Esophagus muscularis mucosa (tissue), 4 donors: ENCODE measurements at regions not wholly inside any gene's neighbourhood (a gene's known extent, or its start where the extent isn't known, plus 50 kb on each side); places are given as distances from the start of the nearest gene placed in this dataset.

Experiments
- DNase-seq: peaks from one replicate; pipeline ENCODE4 v3.0.0-alpha.2; 2017; ENCODE audit errors: extremely low spot score
- H3K27ac ChIP-seq, 4 donors: fragments of 200-600 bp; sonication (generic); replicated peaks in 1 of 4; 1 replicate in 3 of 4; 2 replicates in 1 of 4; pipeline ENCODE4 v1.5.1; 2016 to 2019; ENCODE audit warnings: mild to moderate bottlenecking in 1 of 4
- H3K27me3 ChIP-seq, 4 donors: fragments of 200-600 bp; sonication (generic); one replicate each; pipeline versions ENCODE4 v1.5.1 to v1.6.0; 2016 to 2019
- H3K36me3 ChIP-seq, 4 donors: fragments of 200-600 bp; sonication (generic); one replicate each; pipeline ENCODE4 v1.5.1; 2016 to 2019
- H3K4me1 ChIP-seq, 4 donors: fragments of 200-600 bp; sonication (generic); one replicate each; pipeline ENCODE4 v1.5.1; 2016 to 2019
- H3K4me3 ChIP-seq, 4 donors: fragments of 200-600 bp; sonication (generic); 1 replicate in 2 of 4; 2 replicates in 2 of 4; pipeline ENCODE4 v1.5.1; 2016 to 2019; ENCODE audit warnings: mild to moderate bottlenecking in 4 of 4, moderate library complexity in 1 of 4
- H3K9me3 ChIP-seq, 4 donors: fragments of 200-600 bp; sonication (generic); 1 replicate in 3 of 4; 2 replicates in 1 of 4; pipeline ENCODE4 v1.5.1; 2016 to 2019
- EP300 ChIP-seq: sonication (generic); formaldehyde crosslinking; IDR thresholded peaks from one replicate; pipeline ENCODE4 v1.6.1; 2017; ENCODE audit warnings: antibody characterized with exemption
- POLR2A ChIP-seq: fragments of 450-650 bp; IDR thresholded peaks from one replicate; pipeline ENCODE4 v1.6.1; 2017; ENCODE audit warnings: antibody characterized with exemption, moderate library complexity, mild to moderate bottlenecking, low read depth
- POLR2AphosphoS5 ChIP-seq, 2 donors: sonication (generic); formaldehyde crosslinking; IDR thresholded peaks; one replicate each; pipeline ENCODE4 v1.6.1; 2017; ENCODE audit warnings: antibody characterized with exemption in 2 of 2
- WGBS: methylation state at CpG from one replicate; pipeline ENCODE4 v1.1.5; 2018; 5-methylcytosine and 5-hydroxymethylcytosine counted together
- intact Hi-C: fragments of 100-400 bp; cut with DNase I; formaldehyde crosslinking; loops from one replicate; pipeline ENCODE4 v1.15.1; 2023
- TF ChIP-seq, protein P1 (sequence below), 3 experiments: fragments of 200-600 bp in 2 of 3; fragments of 450-650 bp in 1 of 3; sonication (generic) in 2 of 3; IDR thresholded peaks; one replicate each; pipeline ENCODE4 v1.5.1; 2017 to 2019; ENCODE audit warnings: antibody characterized with exemption in 3 of 3, mild to moderate bottlenecking in 2 of 3, moderate library complexity in 1 of 3

DNA sequence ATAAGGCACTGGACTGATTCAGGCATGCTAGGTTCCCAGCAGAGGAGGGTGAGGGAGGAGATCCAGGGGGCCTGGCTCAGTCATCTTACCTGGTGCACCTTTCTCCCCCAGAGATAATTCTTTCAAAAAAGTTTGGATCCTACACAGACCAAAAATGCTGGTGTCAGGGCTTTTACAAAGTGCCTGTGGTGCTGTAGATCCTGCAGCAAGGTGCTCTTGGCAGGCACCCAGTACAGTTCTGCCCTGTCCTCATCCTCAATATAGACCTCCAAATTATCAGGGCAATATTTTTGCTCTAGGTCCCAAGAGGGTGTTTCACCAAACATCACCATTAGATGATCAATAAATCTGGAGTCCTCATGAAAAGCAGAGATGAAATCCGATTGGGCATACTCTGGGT, 78.5 kb upstream of the IGFBP3 start:
- Histone ChIP-seq H3K9me3 (peaks cover 0 to 34% (median 16%) of the 10 kb centered on the region in 4 donors), H3K4me3 (no peak overlapping the region), H3K27ac (no peak overlapping the region), H3K36me3 (no peaks in the 10 kb centered on the region), H3K27me3 (no peaks in the 10 kb centered on the region), H3K4me1 (no peaks in the 10 kb centered on the region)
- intact Hi-C loops = no loop called here
- 83% methylated on average over 1 of the region's 1 CpG for WGBS
- TF ChIP-seq POLR2A (no peak), POLR2AphosphoS5 (IDR thresholded peaks at IDR 0.05) (no peak), EP300 (no peak)
- TF ChIP-seq, protein P1, sequence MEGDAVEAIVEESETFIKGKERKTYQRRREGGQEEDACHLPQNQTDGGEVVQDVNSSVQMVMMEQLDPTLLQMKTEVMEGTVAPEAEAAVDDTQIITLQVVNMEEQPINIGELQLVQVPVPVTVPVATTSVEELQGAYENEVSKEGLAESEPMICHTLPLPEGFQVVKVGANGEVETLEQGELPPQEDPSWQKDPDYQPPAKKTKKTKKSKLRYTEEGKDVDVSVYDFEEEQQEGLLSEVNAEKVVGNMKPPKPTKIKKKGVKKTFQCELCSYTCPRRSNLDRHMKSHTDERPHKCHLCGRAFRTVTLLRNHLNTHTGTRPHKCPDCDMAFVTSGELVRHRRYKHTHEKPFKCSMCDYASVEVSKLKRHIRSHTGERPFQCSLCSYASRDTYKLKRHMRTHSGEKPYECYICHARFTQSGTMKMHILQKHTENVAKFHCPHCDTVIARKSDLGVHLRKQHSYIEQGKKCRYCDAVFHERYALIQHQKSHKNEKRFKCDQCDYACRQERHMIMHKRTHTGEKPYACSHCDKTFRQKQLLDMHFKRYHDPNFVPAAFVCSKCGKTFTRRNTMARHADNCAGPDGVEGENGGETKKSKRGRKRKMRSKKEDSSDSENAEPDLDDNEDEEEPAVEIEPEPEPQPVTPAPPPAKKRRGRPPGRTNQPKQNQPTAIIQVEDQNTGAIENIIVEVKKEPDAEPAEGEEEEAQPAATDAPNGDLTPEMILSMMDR (IDR thresholded peaks at IDR 0.05) = no peak
- peak; percentile 80 for DNase-seq

GRCh38 chr7:45998506-45998905, 77.4 kb upstream of the IGFBP3 start:
- no peak for TF ChIP-seq POLR2A
- TF ChIP-seq POLR2AphosphoS5 (IDR thresholded peaks at IDR 0.05) = no peak
- TF ChIP-seq, protein P1 (IDR thresholded peaks at IDR 0.05) = no peak
- TF ChIP-seq EP300 = no peak
- no peak overlapping the region for H3K4me3 ChIP-seq
- no peaks in the 10 kb centered on the region for H3K27me3 ChIP-seq
- no peaks in the 10 kb centered on the region for H3K36me3 ChIP-seq
- H3K4me1 ChIP-seq = no peaks in the 10 kb centered on the region
- no peak overlapping the region for H3K27ac ChIP-seq
- intact Hi-C loops = no loop called here
- H3K9me3 ChIP-seq = peaks cover 0 to 33% (median 16%) of the 10 kb centered on the region in 4 donors
- 95% methylated on average over 1 of the region's 1 CpG for whole genome bisulfite sequencing
- no peak for DNase-seq

DNA sequence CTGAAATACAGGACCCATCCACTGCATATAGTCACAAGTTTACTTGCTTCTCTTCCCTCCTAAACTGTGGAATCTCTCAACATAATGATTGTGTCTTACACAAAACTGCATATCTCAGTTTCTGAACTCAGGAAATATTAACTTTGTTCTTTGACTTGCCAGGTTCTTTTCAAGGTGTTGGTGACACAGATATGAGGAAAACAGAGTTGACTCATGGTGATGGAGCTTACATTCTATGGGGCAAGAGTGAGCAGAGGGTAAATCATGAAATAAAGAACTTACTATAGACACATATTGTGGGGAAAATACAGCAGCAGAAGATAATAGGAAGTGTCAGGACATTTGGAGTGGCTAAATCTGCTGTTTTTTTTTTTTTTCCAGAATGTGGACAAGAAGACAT, 72.5 kb upstream of the IGFBP3 start:
- intact Hi-C loops = no loop called here
- no peak for DNase-seq
- H3K27ac ChIP-seq = no peak overlapping the region
- no peaks in the 10 kb centered on the region for H3K4me1 ChIP-seq
- no peak overlapping the region for H3K4me3 ChIP-seq
- no peaks in the 10 kb centered on the region for H3K27me3 ChIP-seq
- peaks cover 0 to 20% (median 16%) of the 10 kb centered on the region in 4 donors for H3K9me3 ChIP-seq
- TF ChIP-seq POLR2A = no peak
- TF ChIP-seq POLR2AphosphoS5 (IDR thresholded peaks at IDR 0.05) = no peak
- TF ChIP-seq EP300 = no peak
- no peaks in the 10 kb centered on the region for H3K36me3 ChIP-seq

DNA sequence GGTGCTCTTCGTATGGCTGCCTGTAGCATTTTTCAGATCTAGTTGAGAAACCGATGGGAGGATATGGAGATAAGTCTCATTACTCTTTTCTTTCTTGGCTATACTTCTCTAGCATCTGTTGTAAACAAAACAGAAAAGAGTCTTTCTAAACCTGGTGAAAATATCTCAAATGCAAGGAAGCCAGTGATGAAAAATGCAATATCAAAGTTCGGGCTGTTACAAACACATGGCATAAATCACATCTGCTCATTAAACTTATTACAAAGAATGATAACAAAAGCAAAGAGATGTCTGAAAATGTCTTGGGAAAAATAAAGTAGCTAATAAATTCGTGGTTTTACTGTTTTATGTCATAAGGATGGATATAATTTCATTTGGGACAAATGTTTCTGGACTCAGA, 71.8 kb upstream of the IGFBP3 start:
- H3K4me3 ChIP-seq = no peak overlapping the region
- intact Hi-C loops = no loop called here
- no peaks in the 10 kb centered on the region for H3K4me1 ChIP-seq
- TF ChIP-seq POLR2AphosphoS5 (IDR thresholded peaks at IDR 0.05) = no peak
- TF ChIP-seq, protein P1 (IDR thresholded peaks at IDR 0.05) = no peak
- no peak for TF ChIP-seq EP300
- no peak for TF ChIP-seq POLR2A
- WGBS = 57% methylated on average over 4 of the region's 4 CpGs
- no peak for DNase-seq
- H3K27me3 ChIP-seq = no peaks in the 10 kb centered on the region
- no peaks in the 10 kb centered on the region for H3K36me3 ChIP-seq
- peaks cover 0 to 20% (median 16%) of the 10 kb centered on the region in 4 donors for H3K9me3 ChIP-seq
- no peak overlapping the region for H3K27ac ChIP-seq

DNA sequence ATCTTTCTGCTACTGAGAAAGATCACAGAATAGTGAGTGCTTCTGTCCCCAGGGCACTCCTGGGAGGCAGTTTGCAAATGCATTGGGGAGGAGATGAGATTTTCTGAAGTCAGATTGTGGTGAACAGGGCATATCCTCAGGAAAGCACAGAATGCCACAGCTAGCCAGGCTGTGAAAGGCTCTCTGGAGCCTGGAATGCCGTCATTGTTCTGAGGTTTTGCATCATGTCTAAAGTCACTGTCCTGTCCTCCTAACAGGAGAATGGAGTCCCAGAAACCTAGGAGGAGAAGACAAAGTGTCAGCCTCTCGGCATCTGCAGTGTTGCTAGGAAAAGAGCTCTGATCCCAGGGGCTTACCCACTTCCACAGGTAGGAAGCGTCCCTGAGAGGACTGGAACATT, 69.2 kb upstream of the IGFBP3 start:
- no peak overlapping the region for H3K27ac ChIP-seq
- peaks cover 0 to 8% (median 6%) of the 10 kb centered on the region in 4 donors for H3K9me3 ChIP-seq
- H3K36me3 ChIP-seq = no peaks in the 10 kb centered on the region
- TF ChIP-seq POLR2A = no peak
- no peak for TF ChIP-seq POLR2AphosphoS5 (IDR thresholded peaks at IDR 0.05)
- TF ChIP-seq EP300 = no peak
- TF ChIP-seq, protein P1 (IDR thresholded peaks at IDR 0.05) = no peak
- peaks cover 0 to 6% (median 0%) of the 10 kb centered on the region in 4 donors for H3K27me3 ChIP-seq
- WGBS = 69% methylated on average over 3 of the region's 3 CpGs
- H3K4me3 ChIP-seq = no peak overlapping the region
- DNase-seq = peak; percentile 19
- intact Hi-C loops = no loop called here
- H3K4me1 ChIP-seq = no peaks in the 10 kb centered on the region
